HepG2 (cell line): ENCODE measurements at regions not wholly inside any gene's neighbourhood (a gene's known extent, or its start where the extent isn't known, plus 50 kb on each side); places are given as distances from the start of the nearest gene placed in this dataset.
"Not testable (repeated sequence)": the region's sequence is repeated elsewhere in the genome, so short reads cannot be mapped to it uniquely, and the experiment has no call there.

ENCODE experiments used
- FIP1L1 ChIP-seq: fragments of 200-400 bp; formaldehyde crosslinking; IDR thresholded peaks from 2 replicates; pipeline ENCODE4 v1.6.1; 2018; ENCODE audit warnings: low read depth, mild to moderate bottlenecking, low read length, moderate library complexity, borderline replicate concordance; ENCODE audit not compliant: insufficient read depth
- HDAC2 ChIP-seq: sonication (generic); formaldehyde crosslinking; IDR thresholded peaks from 2 replicates; pipeline ENCODE4 v1.4.0; 2020; ENCODE audit warnings: missing genetic modification reagents
- JUNB ChIP-seq: sonication (generic); formaldehyde crosslinking; IDR thresholded peaks from 2 replicates; pipeline ENCODE4 v1.8.0; 2022; ENCODE audit warnings: missing genetic modification reagents, mild to moderate bottlenecking, borderline replicate concordance
- MEIS1 ChIP-seq: sonication (generic); formaldehyde crosslinking; IDR thresholded peaks from 2 replicates; pipeline ENCODE4 v1.9.0; 2021; ENCODE audit warnings: mild to moderate bottlenecking, missing genetic modification reagents, moderate library complexity, borderline replicate concordance
- NCOA2 ChIP-seq: sonication (generic); formaldehyde crosslinking; IDR thresholded peaks from 2 replicates; pipeline ENCODE4 v1.8.0; 2022; ENCODE audit warnings: inconsistent platforms
- ZNF672 ChIP-seq: sonication (generic); formaldehyde crosslinking; IDR thresholded peaks from 2 replicates; pipeline ENCODE4 v1.8.1; 2022; ENCODE audit warnings: missing genetic modification reagents
- TF ChIP-seq, protein P1 (sequence below): sonication (generic); formaldehyde crosslinking; IDR thresholded peaks from 2 replicates; pipeline ENCODE4 v1.8.0; 2022; ENCODE audit warnings: mild to moderate bottlenecking, missing genetic modification reagents
- TF ChIP-seq, protein P2 (sequence below): sonication (generic); formaldehyde crosslinking; IDR thresholded peaks from 2 replicates; pipeline ENCODE4 v1.5.0; 2020; ENCODE audit warnings: mild to moderate bottlenecking, missing genetic modification reagents, moderate library complexity

- TF ChIP-seq, protein P1, sequence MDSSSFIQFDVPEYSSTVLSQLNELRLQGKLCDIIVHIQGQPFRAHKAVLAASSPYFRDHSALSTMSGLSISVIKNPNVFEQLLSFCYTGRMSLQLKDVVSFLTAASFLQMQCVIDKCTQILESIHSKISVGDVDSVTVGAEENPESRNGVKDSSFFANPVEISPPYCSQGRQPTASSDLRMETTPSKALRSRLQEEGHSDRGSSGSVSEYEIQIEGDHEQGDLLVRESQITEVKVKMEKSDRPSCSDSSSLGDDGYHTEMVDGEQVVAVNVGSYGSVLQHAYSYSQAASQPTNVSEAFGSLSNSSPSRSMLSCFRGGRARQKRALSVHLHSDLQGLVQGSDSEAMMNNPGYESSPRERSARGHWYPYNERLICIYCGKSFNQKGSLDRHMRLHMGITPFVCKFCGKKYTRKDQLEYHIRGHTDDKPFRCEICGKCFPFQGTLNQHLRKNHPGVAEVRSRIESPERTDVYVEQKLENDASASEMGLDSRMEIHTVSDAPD (CRISPR knock-in tag) = not testable (repeated sequence)
- TF ChIP-seq MEIS1 (CRISPR knock-in tag); HDAC2; ZNF672 (CRISPR knock-in tag); NCOA2 (CRISPR knock-in tag); FIP1L1; JUNB (CRISPR knock-in tag): not testable (repeated sequence)
- TF ChIP-seq, protein P2, sequence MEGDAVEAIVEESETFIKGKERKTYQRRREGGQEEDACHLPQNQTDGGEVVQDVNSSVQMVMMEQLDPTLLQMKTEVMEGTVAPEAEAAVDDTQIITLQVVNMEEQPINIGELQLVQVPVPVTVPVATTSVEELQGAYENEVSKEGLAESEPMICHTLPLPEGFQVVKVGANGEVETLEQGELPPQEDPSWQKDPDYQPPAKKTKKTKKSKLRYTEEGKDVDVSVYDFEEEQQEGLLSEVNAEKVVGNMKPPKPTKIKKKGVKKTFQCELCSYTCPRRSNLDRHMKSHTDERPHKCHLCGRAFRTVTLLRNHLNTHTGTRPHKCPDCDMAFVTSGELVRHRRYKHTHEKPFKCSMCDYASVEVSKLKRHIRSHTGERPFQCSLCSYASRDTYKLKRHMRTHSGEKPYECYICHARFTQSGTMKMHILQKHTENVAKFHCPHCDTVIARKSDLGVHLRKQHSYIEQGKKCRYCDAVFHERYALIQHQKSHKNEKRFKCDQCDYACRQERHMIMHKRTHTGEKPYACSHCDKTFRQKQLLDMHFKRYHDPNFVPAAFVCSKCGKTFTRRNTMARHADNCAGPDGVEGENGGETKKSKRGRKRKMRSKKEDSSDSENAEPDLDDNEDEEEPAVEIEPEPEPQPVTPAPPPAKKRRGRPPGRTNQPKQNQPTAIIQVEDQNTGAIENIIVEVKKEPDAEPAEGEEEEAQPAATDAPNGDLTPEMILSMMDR (CRISPR knock-in tag) = not testable (repeated sequence)
These were observed 64.2 kb downstream of the FOXD4L1 start for GRCh38 chr2:113562662-113563061.
